OCI-LY7 (cell line): ENCODE measurements at regions not wholly inside any gene's neighbourhood (a gene's known extent, or its start where the extent isn't known, plus 50 kb on each side); places are given as distances from the start of the nearest gene placed in this dataset.

Experiments used
- CTCF ChIP-seq: fragments of 200-600 bp; sonication (generic); conservative IDR thresholded peaks from 2 replicates; pipeline ENCODE4 v1.5.1; 2014; ENCODE audit warnings: mild to moderate bottlenecking, antibody characterized with exemption, low read length, moderate library complexity, mixed read lengths
- EZH2phosphoT487 ChIP-seq: fragments of 200-600 bp; sonication (generic); IDR thresholded peaks from 2 replicates; pipeline ENCODE4 v1.6.1; 2018; ENCODE audit warnings: low read depth, borderline replicate concordance, mild to moderate bottlenecking, mixed run types, antibody characterized with exemption, low read length, moderate library complexity, mixed read lengths

DNA sequence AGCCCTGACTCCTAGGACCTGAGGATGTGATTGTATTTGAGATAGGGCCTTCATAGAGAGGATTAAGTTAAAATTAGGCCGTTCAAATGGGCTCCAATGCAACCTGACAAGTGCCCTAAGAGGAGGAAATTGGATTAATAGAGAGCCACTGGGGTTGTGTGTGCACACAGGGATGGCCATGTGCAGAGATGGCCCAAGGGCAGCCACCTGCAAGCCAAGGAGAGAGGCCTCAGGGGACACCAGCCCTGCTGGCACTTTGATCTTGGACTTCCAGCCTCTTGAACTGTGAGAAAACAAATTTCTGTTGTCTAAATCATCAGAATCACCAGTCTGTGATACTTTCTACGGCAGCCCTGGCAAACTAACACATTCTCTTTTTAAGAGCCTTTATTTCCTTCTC lies 598.8 kb downstream of the UTRN start:
- TF ChIP-seq CTCF (no peak), EZH2phosphoT487 (no peak)
